ENCODE measurements at regions not wholly inside any gene's neighbourhood (a gene's known extent, or its start where the extent isn't known, plus 50 kb on each side); places are given as distances from the start of the nearest gene placed in this dataset.

GRCh38 chr11:31986201-31986889 lies 104.5 kb upstream of the RCN1 start:
- H3K9me3 ChIP-seq (ENCODE audit: control insufficient read depth, insufficient read depth, low read length) = no peaks in the 10 kb centered on the region
- no peaks in the 10 kb centered on the region for H3K4me1 ChIP-seq (ENCODE audit: insufficient read depth, low read length)
- no peak overlapping the region for H3K9ac ChIP-seq (ENCODE audit: low read depth, low read length)
- H3K36me3 ChIP-seq (ENCODE audit: insufficient read depth, low read length) = no peaks in the 10 kb centered on the region

DNA sequence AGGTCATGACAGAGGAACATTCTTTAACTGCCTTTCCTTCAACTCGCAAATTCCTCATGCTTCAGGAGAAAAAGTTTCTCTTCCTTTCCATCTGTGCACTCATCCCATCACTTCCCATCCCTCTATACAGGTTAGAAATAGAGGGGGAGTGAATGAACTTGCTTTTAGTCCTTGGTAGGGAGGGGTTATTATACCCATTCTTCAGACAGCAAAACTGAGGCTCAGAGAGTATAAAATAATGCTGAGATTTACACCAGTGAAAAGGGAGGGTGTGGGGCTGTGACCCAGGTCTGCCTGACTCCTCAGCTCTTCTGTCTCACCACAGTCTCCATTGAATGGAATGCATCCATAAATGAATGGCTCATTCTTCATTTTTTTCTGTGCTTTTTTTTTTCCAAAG lies 109.4 kb upstream of the RCN1 start:
- Histone ChIP-seq H3K36me3 (ENCODE audit: insufficient read depth, low read length) (no peaks in the 10 kb centered on the region), H3K9ac (ENCODE audit: low read depth, low read length) (no peak overlapping the region), H3K9me3 (ENCODE audit: control insufficient read depth, insufficient read depth, low read length) (no peaks in the 10 kb centered on the region), H3K4me1 (ENCODE audit: insufficient read depth, low read length) (no peaks in the 10 kb centered on the region)

DNA sequence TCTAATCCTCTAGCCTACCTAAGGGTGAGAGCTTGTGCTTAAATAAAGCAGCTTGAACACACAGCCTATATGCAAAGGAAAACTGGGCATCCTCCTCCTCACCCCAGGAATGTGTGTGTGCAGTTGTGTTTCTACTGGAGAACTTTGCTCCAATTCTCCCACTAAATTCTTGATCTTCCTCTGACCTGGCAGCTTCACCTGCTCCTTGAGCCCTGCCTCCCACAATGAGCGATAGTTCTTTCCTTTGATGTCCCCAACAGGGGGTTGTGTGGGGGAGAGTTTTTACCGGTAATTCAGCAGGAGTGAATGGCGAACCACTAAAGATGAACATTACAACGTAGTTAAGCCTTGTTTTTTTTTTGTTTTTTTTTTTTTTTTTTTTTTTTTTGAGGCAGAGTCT lies 113.5 kb upstream of the RCN1 start:
- no peak overlapping the region for H3K9ac ChIP-seq (ENCODE audit: low read depth, low read length)
- no peaks in the 10 kb centered on the region; the same call in 1 of the 2 replicates for H3K9me3 ChIP-seq (ENCODE audit: control insufficient read depth, insufficient read depth, low read length)
- no peaks in the 10 kb centered on the region for H3K4me1 ChIP-seq (ENCODE audit: insufficient read depth, low read length)
- no peaks in the 10 kb centered on the region for H3K36me3 ChIP-seq (ENCODE audit: insufficient read depth, low read length)

DNA sequence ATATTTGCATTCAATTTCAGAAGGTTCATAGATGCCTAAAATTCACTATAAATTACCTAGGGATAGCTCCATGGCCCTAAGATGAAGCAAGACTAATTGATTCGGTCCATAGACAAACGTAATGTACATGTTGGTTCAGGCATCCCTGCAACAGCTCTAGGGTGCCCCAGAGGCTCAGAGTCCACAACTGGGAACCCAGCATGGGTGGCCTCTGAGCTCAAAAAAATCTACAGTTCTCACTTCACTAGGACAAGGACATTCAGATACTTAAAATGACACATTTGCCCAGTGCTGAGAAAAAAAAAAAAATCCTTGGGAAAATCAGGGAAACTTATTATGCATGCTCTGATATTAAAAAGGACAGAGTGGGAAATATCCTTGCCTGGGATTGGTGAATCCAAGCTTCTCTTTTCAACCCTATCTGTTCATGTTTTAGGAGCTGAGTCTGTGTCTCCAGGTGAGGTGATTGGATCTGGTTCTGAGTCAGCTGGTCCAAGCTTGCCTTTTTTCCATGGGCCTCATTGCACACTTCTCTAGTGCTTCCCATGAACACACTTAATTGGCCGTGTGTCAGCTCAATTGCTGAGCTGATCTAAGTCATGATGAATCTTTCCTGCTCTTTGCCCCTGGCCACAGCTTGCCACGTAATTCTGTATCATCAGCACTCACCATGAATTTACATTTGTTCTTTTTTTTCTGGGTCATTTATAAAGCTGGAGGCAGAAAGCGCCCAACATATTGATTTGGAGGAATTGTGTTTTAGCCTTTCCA lies 116.3 kb upstream of the RCN1 start:
- H3K36me3 ChIP-seq (ENCODE audit: insufficient read depth, low read length) = no peaks in the 10 kb centered on the region
- no peaks in the 10 kb centered on the region for H3K4me1 ChIP-seq (ENCODE audit: insufficient read depth, low read length)
- no peak overlapping the region for H3K9ac ChIP-seq (ENCODE audit: low read depth, low read length)
- no peaks in the 10 kb centered on the region; the same call in 1 of the 2 replicates for H3K9me3 ChIP-seq (ENCODE audit: control insufficient read depth, insufficient read depth, low read length)

- Histone ChIP-seq H3K9me3 (ENCODE audit: control insufficient read depth, insufficient read depth, low read length) (no peaks in the 10 kb centered on the region; the same call in 1 of the 2 replicates), H3K9ac (ENCODE audit: low read depth, low read length) (no peak overlapping the region), H3K36me3 (ENCODE audit: insufficient read depth, low read length) (no peaks in the 10 kb centered on the region), H3K4me1 (ENCODE audit: insufficient read depth, low read length) (no peaks in the 10 kb centered on the region)
Measured at GRCh38 chr11:31973172-31973571, 117.7 kb upstream of the RCN1 start.

DNA sequence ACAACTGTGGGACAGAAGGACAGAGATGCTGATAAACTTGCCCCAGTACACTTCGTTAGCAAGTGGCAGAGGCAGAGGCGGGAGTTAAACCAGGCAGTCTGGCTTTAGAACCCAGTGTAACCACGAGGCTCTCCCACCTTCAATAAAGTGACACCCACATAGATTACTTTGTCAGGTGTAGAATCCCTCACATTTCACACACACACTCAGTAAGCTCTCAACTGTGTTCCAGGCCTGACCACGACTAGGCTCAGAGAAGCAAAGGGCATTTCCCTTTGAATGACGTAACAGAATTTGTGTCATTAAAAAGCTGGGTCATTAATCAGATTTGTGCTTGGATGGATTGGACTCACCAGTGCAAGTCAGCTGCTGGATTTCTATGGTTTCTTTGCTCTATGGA lies 118.3 kb upstream of the RCN1 start:
- Histone ChIP-seq H3K9ac (ENCODE audit: low read depth, low read length) (no peak overlapping the region), H3K4me1 (ENCODE audit: insufficient read depth, low read length) (no peaks in the 10 kb centered on the region), H3K36me3 (ENCODE audit: insufficient read depth, low read length) (no peaks in the 10 kb centered on the region), H3K9me3 (ENCODE audit: control insufficient read depth, insufficient read depth, low read length) (no peaks in the 10 kb centered on the region; the same call in 1 of the 2 replicates)

- Histone ChIP-seq H3K36me3 (ENCODE audit: insufficient read depth, low read length) (no peaks in the 10 kb centered on the region), H3K4me1 (ENCODE audit: insufficient read depth, low read length) (no peaks in the 10 kb centered on the region), H3K9ac (ENCODE audit: low read depth, low read length) (no peak overlapping the region), H3K9me3 (ENCODE audit: control insufficient read depth, insufficient read depth, low read length) (no peaks in the 10 kb centered on the region; the same call in 1 of the 2 replicates)
Measured at GRCh38 chr11:31969359-31969702, 121.5 kb upstream of the RCN1 start.

DNA sequence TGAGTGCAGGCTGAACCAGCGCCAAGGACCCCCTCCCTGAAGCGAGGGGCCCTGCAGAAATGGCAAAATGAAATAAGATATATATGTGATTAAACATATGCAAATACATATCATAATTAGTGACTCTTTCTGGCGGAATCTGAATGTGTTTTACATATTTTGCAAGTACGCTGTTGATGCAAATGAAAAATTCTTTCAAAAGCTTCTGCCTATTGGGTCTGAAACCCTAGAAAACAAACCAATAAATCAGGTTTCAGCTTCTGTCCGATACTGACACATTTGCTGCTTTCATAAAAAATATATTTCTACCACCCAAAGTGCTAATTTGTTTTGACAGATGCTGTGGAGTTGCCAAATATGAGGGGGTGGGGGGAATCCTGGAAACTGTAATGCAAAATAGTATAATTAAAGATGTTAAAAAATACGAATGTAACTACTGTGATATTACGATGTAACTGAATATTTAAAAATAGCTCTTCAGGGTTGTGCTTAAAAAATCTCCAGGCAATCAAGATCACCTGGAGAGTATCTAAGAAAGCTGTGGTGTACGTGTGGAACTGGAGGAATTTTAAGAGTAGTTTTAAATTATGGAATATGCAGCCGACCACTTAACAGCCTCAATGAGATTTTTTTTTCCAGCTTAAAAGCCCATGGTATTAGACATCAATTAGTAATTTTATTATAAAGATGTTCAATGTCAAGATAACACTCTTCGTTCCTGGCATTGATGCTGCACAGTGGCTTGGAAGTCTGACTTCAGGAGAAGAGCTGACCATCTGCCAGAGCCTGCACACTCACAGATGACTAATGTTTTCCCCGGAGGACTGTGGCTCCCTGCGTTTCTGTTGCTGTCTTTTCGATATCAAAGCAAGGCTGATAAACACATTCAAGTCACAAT lies 122.2 kb upstream of the RCN1 start:
- Histone ChIP-seq H3K9ac (ENCODE audit: low read depth, low read length) (no peak overlapping the region), H3K9me3 (ENCODE audit: control insufficient read depth, insufficient read depth, low read length) (no peaks in the 10 kb centered on the region; the same call in 1 of the 2 replicates), H3K4me1 (ENCODE audit: insufficient read depth, low read length) (no peaks in the 10 kb centered on the region), H3K36me3 (ENCODE audit: insufficient read depth, low read length) (no peaks in the 10 kb centered on the region)

DNA sequence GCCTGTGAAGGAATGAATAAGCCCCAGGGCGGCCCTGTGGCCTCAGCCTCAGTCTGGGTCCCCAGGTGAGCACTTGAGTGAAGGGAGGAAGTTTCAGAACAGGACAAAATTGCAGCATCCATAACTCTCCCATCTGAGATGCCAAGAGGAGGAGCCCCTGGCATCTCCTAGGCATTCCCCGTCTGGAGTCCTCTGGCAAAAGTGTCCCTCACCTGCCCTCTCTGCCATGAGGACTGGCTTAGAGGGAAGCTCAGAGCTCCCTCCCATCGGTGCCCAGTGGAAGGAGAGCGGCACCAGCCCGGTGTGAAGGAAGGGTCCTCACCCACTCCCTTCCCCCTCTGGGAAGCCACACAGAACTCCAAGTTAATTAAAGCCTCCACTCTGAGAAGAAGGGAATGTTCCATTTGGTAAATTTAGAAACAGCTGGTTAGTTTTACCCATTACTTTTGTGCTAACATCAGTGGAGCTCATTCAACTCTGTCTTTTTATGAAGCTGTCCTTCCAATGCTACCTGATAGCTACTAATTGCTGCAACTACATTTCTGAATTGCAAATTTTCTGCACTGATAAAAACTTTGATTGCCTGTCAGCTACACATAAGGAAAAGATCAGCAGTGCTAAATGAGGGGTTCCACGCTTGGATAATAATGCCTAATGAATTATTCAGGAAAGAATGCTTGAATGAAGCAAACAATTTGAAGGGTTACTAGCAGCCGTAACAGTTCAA lies 123.3 kb upstream of the RCN1 start:
- Histone ChIP-seq H3K9ac (ENCODE audit: low read depth, low read length) (no peak overlapping the region), H3K4me1 (ENCODE audit: insufficient read depth, low read length) (no peaks in the 10 kb centered on the region), H3K36me3 (ENCODE audit: insufficient read depth, low read length) (no peaks in the 10 kb centered on the region), H3K9me3 (ENCODE audit: control insufficient read depth, insufficient read depth, low read length) (no peaks in the 10 kb centered on the region; the same call in 1 of the 2 replicates)

GRCh38 chr11:31966846-31967245 lies 124.0 kb upstream of the RCN1 start:
- H3K9me3 ChIP-seq (ENCODE audit: control insufficient read depth, insufficient read depth, low read length) = no peaks in the 10 kb centered on the region
- no peak overlapping the region for H3K9ac ChIP-seq (ENCODE audit: low read depth, low read length)
- no peaks in the 10 kb centered on the region for H3K36me3 ChIP-seq (ENCODE audit: insufficient read depth, low read length)
- H3K4me1 ChIP-seq (ENCODE audit: insufficient read depth, low read length) = no peaks in the 10 kb centered on the region

DNA sequence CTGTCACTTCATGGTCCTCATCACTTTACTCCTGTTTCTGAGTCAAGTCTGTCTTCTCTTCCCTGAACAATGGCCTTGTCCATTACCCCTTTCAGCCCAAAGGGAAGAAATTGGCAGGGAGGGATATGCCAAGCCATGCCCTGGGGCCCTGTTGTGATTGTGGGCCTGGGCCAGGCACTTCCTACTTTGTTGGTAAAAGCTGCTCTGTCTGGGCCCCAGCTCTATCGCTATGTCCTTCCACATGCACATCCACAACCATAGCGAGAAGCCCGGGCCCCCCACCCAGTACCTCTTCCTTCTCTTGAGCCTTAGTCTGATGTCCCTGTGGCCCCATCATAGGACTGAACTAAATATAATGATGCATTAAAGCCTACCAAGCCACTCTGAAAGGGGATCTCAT lies 126.7 kb upstream of the RCN1 start:
- H3K9me3 ChIP-seq (ENCODE audit: control insufficient read depth, insufficient read depth, low read length) = no peaks in the 10 kb centered on the region

GRCh38 chr11:31960126-31960525 lies 130.7 kb upstream of the RCN1 start:
- H3K4me1 ChIP-seq (ENCODE audit: insufficient read depth, low read length) = peaks cover 15% of the 10 kb centered on the region
- no peaks in the 10 kb centered on the region for H3K9me3 ChIP-seq (ENCODE audit: control insufficient read depth, insufficient read depth, low read length)
- H3K9ac ChIP-seq (ENCODE audit: low read depth, low read length) = no peak overlapping the region
- no peaks in the 10 kb centered on the region for H3K36me3 ChIP-seq (ENCODE audit: insufficient read depth, low read length)

More for the DNA sequence above, 126.7 kb upstream of the RCN1 start:
- Histone ChIP-seq H3K4me1 (ENCODE audit: insufficient read depth, low read length) (peaks cover 9% of the 10 kb centered on the region), H3K36me3 (ENCODE audit: insufficient read depth, low read length) (no peaks in the 10 kb centered on the region), H3K9ac (ENCODE audit: low read depth, low read length) (no peak overlapping the region)

DNA sequence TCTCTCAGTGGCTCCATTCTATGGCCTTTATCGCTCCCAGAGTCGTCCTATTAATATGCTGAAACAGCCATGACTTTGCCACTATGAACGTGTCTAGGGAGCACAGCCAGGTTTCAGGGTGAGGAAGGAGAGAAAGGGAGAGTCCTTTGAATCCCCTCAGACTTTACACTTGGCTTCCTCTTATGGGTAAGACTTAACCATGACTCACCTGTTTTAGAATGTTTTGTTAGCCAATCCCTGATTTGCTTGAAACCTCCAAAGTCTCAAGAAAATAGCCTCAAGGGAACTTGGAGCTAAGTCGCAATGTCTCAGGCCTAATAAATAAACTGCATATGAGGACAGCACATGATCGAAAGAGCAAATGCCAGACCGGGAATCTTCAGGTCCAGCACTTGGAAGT lies 131.2 kb upstream of the RCN1 start:
- peaks cover 15% of the 10 kb centered on the region for H3K4me1 ChIP-seq (ENCODE audit: insufficient read depth, low read length)
- no peak overlapping the region for H3K9ac ChIP-seq (ENCODE audit: low read depth, low read length)
- H3K36me3 ChIP-seq (ENCODE audit: insufficient read depth, low read length) = no peaks in the 10 kb centered on the region
- no peaks in the 10 kb centered on the region for H3K9me3 ChIP-seq (ENCODE audit: control insufficient read depth, insufficient read depth, low read length)

All from ES-I3 (cell line).